Smooth muscle cell (in vitro differentiated cells): ENCODE measurements at regions not wholly inside any gene's neighbourhood (a gene's known extent, or its start where the extent isn't known, plus 50 kb on each side); places are given as distances from the start of the nearest gene placed in this dataset.

Source experiments
- DNase-seq: peaks from one replicate; lab custom pipeline; 2025; ENCODE audit not compliant: unreplicated experiment; lab: John Stamatoyannopoulos, UW
- H2AFZ ChIP-seq: fragments of 200-600 bp; sonication (generic); 2 replicates; pipeline ENCODE4 v1.6.0; 2016; ENCODE audit warnings: antibody characterized with exemption, low read depth, mild to moderate bottlenecking
- H3F3A ChIP-seq: fragments of 200-600 bp; sonication (generic); 2 replicates; pipeline ENCODE4 v1.6.0; 2017; ENCODE audit warnings: antibody characterized with exemption, low read depth
- H3K27ac ChIP-seq: fragments of 200-600 bp; sonication (generic); 2 replicates; pipeline ENCODE4 v1.5.1; 2016; ENCODE audit warnings: low read depth, mild to moderate bottlenecking
- H3K27me3 ChIP-seq: fragments of 200-600 bp; sonication (generic); 2 replicates; pipeline ENCODE4 v1.6.1; 2016; ENCODE audit warnings: low read depth, mild to moderate bottlenecking
- H3K36me3 ChIP-seq: fragments of 200-600 bp; sonication (generic); 2 replicates; pipeline ENCODE4 v1.5.1; 2016; ENCODE audit warnings: low read depth
- H3K4me1 ChIP-seq: fragments of 200-600 bp; sonication (generic); 2 replicates; pipeline ENCODE4 v1.5.1; 2016; ENCODE audit warnings: low read depth
- H3K4me2 ChIP-seq: fragments of 200-600 bp; sonication (generic); 2 replicates; pipeline ENCODE4 v1.6.0; 2016; ENCODE audit warnings: mild to moderate bottlenecking
- H3K4me3 ChIP-seq: fragments of 200-600 bp; sonication (generic); 2 replicates; pipeline ENCODE4 v1.5.1; 2016; ENCODE audit warnings: mild to moderate bottlenecking
- H3K79me2 ChIP-seq: fragments of 200-600 bp; sonication (generic); 2 replicates; pipeline ENCODE4 v1.6.0; 2016; ENCODE audit warnings: low read depth, mild to moderate bottlenecking
- H3K9ac ChIP-seq: fragments of 200-600 bp; sonication (generic); 2 replicates; pipeline ENCODE4 v1.6.0; 2016; ENCODE audit warnings: low read depth
- H3K9me3 ChIP-seq: fragments of 200-600 bp; sonication (generic); replicated peaks from 2 replicates; pipeline ENCODE4 v1.5.1; 2016; ENCODE audit warnings: low read depth
- H4K20me1 ChIP-seq: fragments of 200-600 bp; sonication (generic); 2 replicates; pipeline ENCODE4 v1.6.0; 2016; ENCODE audit warnings: low read depth
- WGBS: methylation state at CpG from one replicate; pipeline ENCODE4 v1.1.7; 2016; ENCODE audit warnings: low lambda C conversion rate; 5-methylcytosine and 5-hydroxymethylcytosine counted together
- TF ChIP-seq, protein P1 (sequence below): fragments of 200-600 bp; sonication (generic); IDR thresholded peaks from 2 replicates; pipeline ENCODE4 v1.5.1; 2017; ENCODE audit warnings: borderline replicate concordance, mild to moderate bottlenecking, antibody characterized with exemption; ENCODE audit not compliant: insufficient read depth, poor library complexity, severe bottlenecking

GRCh38 chr9:108437656-108438055 is 418.1 kb downstream of the ACTL7B start:
- no peaks in the 10 kb centered on the region for H3K36me3 ChIP-seq
- no peak for DNase-seq
- no peak overlapping the region for H3K4me3 ChIP-seq
- no peaks in the 10 kb centered on the region for H3K79me2 ChIP-seq
- H3K27me3 ChIP-seq = no peaks in the 10 kb centered on the region
- H3K27ac ChIP-seq = no peak overlapping the region
- H3K4me1 ChIP-seq = no peaks in the 10 kb centered on the region
- H3K9ac ChIP-seq = no peak overlapping the region
- WGBS = 94% methylated on average over 1 of the region's 1 CpG
- TF ChIP-seq, protein P1, sequence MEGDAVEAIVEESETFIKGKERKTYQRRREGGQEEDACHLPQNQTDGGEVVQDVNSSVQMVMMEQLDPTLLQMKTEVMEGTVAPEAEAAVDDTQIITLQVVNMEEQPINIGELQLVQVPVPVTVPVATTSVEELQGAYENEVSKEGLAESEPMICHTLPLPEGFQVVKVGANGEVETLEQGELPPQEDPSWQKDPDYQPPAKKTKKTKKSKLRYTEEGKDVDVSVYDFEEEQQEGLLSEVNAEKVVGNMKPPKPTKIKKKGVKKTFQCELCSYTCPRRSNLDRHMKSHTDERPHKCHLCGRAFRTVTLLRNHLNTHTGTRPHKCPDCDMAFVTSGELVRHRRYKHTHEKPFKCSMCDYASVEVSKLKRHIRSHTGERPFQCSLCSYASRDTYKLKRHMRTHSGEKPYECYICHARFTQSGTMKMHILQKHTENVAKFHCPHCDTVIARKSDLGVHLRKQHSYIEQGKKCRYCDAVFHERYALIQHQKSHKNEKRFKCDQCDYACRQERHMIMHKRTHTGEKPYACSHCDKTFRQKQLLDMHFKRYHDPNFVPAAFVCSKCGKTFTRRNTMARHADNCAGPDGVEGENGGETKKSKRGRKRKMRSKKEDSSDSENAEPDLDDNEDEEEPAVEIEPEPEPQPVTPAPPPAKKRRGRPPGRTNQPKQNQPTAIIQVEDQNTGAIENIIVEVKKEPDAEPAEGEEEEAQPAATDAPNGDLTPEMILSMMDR = no peak
- no peaks in the 10 kb centered on the region for H3F3A ChIP-seq
- H3K9me3 ChIP-seq = no peaks in the 10 kb centered on the region
- H3K4me2 ChIP-seq = no peak overlapping the region
- H4K20me1 ChIP-seq = no peaks in the 10 kb centered on the region
- no peak overlapping the region for H2AFZ ChIP-seq

DNA sequence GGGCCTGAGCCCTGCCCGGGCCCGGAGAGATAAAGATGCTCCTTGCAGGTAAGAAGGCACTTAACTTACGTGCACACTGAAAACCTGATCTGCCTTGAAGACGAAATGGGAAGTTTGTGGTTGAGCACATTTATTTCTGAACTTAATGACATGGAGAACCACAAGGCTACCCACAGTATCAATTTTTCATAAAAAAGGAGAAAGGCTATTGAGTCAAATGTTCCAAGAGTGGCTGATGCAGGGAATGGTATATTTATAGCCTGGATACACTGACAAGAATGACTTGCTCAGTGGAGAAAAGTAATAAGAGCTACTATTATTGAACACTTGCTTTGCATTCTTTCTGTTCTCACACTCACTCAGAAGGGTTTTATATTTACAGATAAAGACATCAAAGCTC is 419.3 kb downstream of the ACTL7B start:
- no peak overlapping the region for H3K27ac ChIP-seq
- TF ChIP-seq, protein P1 = no peak
- DNase-seq = no peak
- no peak overlapping the region for H3K4me3 ChIP-seq
- H3K9me3 ChIP-seq = no peaks in the 10 kb centered on the region
- no peaks in the 10 kb centered on the region for H3K36me3 ChIP-seq
- H3F3A ChIP-seq = no peaks in the 10 kb centered on the region
- no peaks in the 10 kb centered on the region for H3K79me2 ChIP-seq
- no peak overlapping the region for H2AFZ ChIP-seq
- H3K27me3 ChIP-seq = no peaks in the 10 kb centered on the region
- H3K4me1 ChIP-seq = no peaks in the 10 kb centered on the region
- no peak overlapping the region for H3K4me2 ChIP-seq
- H4K20me1 ChIP-seq = no peaks in the 10 kb centered on the region
- H3K9ac ChIP-seq = no peak overlapping the region
- 89% methylated on average over 4 of the region's 4 CpGs for WGBS

GRCh38 chr9:108434502-108434901 is 421.3 kb downstream of the ACTL7B start:
- H3K9ac ChIP-seq = no peak overlapping the region
- H3K4me2 ChIP-seq = no peak overlapping the region
- no peak for DNase-seq
- no peak overlapping the region for H3K27ac ChIP-seq
- 54% methylated on average over 2 of the region's 2 CpGs for WGBS
- H3K9me3 ChIP-seq = peaks cover 3% of the 10 kb centered on the region
- H3K79me2 ChIP-seq = no peaks in the 10 kb centered on the region
- no peaks in the 10 kb centered on the region for H3K27me3 ChIP-seq
- H3K36me3 ChIP-seq = no peaks in the 10 kb centered on the region
- H2AFZ ChIP-seq = no peak overlapping the region
- TF ChIP-seq, protein P1 = no peak
- H4K20me1 ChIP-seq = no peaks in the 10 kb centered on the region
- H3K4me3 ChIP-seq = no peak overlapping the region
- no peaks in the 10 kb centered on the region for H3K4me1 ChIP-seq
- no peaks in the 10 kb centered on the region for H3F3A ChIP-seq

GRCh38 chr9:108434036-108434435 is 421.8 kb downstream of the ACTL7B start:
- Histone ChIP-seq H3K79me2 (no peaks in the 10 kb centered on the region), H4K20me1 (no peaks in the 10 kb centered on the region), H3K27me3 (no peaks in the 10 kb centered on the region), H3K4me2 (no peak overlapping the region), H3K9me3 (peaks cover 3% of the 10 kb centered on the region), H2AFZ (no peak overlapping the region), H3F3A (no peaks in the 10 kb centered on the region), H3K4me1 (no peaks in the 10 kb centered on the region), H3K9ac (no peak overlapping the region), H3K27ac (no peak overlapping the region), H3K4me3 (no peak overlapping the region), H3K36me3 (no peaks in the 10 kb centered on the region)
- 92% methylated on average over 2 of the region's 2 CpGs for WGBS
- TF ChIP-seq, protein P1 = no peak
- no peak for DNase-seq
